Muscle of leg (tissue), 3 donors: ENCODE measurements at regions not wholly inside any gene's neighbourhood (a gene's known extent, or its start where the extent isn't known, plus 50 kb on each side); places are given as distances from the start of the nearest gene placed in this dataset.
"Not testable (repeated sequence)": the region's sequence is repeated elsewhere in the genome, so short reads cannot be mapped to it uniquely, and the experiment has no call there.

Experiments
- DNase-seq: peaks from one replicate; pipeline ENCODE4 v3.0.0; 2013
- H3K27ac ChIP-seq: one replicate; pipeline ENCODE4 v1.5.1; 2013; ENCODE audit warnings: mild to moderate bottlenecking, low read length, control low read depth
- H3K27me3 ChIP-seq: one replicate; pipeline ENCODE4 v1.6.1; 2013; ENCODE audit warnings: low read length; ENCODE audit not compliant: control insufficient read depth, insufficient read depth
- H3K36me3 ChIP-seq: one replicate; pipeline ENCODE4 v1.6.1; 2013; ENCODE audit warnings: low read length; ENCODE audit not compliant: control insufficient read depth, insufficient read depth
- H3K4me1 ChIP-seq: one replicate; pipeline ENCODE4 v1.6.1; 2013; ENCODE audit warnings: low read length; ENCODE audit not compliant: control insufficient read depth, insufficient read depth
- H3K4me3 ChIP-seq: one replicate; pipeline ENCODE4 v1.5.1; 2013; ENCODE audit warnings: low read length, control low read depth
- H3K9me3 ChIP-seq: replicated peaks from 2 replicates; pipeline ENCODE4 v1.6.1; 2013; ENCODE audit warnings: low read depth, low read length; ENCODE audit not compliant: control insufficient read depth
- WGBS: methylation state at CpG from one replicate; pipeline ENCODE4 v1.1.5; 2013; ENCODE audit warnings: missing lambda C conversion rate; ENCODE audit not compliant: insufficient coverage; 5-methylcytosine and 5-hydroxymethylcytosine counted together

DNA sequence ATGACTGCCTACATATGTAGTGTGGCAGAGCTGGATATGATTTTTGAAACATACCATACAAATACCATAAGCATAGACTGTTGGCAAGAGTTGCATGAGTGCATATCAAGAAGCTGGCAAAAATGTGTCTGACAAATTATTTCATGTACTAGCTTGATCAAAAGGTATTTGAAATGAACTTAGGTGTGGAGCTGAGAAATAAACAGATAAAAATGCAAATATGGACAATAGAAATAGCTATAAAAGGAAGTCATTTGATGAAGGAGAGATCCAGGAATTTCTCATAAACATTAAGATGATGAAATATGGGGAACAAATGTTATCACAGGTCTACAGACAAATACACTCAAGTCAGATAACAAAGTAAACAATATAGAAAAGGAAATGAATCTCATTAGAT, 609.1 kb downstream of the PTPRC start:
- Histone ChIP-seq H3K36me3 (no peaks in the 10 kb centered on the region), H3K4me1 (no peaks in the 10 kb centered on the region), H3K4me3 (no peak overlapping the region), H3K9me3 (no peaks in the 10 kb centered on the region), H3K27ac (no peak overlapping the region), H3K27me3 (no peaks in the 10 kb centered on the region)
- no peak for DNase-seq

DNA sequence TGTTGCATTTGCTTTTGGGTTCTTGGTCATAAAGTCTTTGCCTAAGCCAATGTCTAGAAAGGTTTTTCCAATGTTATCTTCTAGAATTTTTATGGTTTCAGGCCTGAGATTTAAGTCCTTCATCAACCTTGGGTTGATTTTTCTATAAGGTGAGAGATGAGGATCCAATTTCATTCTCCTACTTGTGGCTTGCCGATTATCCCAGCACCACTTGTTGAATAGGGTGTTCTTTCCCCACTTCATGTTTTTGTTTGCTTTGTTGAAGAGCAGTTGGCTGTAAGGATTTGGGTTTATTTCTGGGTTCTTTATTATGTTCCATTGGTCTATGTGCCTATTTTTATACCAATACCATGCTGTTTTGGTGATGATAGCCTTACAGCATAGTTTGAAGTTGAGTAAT, 615.2 kb downstream of the PTPRC start:
- not testable (repeated sequence) for H3K36me3 ChIP-seq, DNase-seq, H3K4me1 ChIP-seq, H3K4me3 ChIP-seq, H3K9me3 ChIP-seq, H3K27me3 ChIP-seq, H3K27ac ChIP-seq
- no CpG with 5 or more reads among the region's 1 CpG for WGBS

DNA sequence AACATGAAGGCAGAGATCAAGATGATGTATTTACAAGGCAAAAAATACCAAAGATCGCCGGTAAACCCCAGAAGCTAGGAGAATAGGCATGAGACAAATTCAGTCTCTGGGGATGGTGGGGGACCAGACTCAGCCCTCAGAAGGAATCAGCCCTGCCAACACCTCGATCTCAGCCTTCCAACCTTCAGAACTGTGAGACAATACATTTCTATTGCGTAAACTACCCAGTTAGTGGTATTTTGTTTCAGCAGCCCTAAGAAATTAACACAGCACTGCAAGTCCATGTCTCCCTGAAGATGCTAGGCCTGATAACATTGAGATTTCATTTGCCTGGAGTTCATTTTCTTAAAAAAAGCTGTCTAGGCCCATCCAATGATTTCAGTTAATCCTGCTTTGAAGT, 622.5 kb downstream of the PTPRC start:
- no peaks in the 10 kb centered on the region for H3K27me3 ChIP-seq
- no peak for DNase-seq
- no peak overlapping the region for H3K27ac ChIP-seq
- no peaks in the 10 kb centered on the region for H3K36me3 ChIP-seq
- no peaks in the 10 kb centered on the region for H3K4me1 ChIP-seq
- H3K4me3 ChIP-seq, result no peak overlapping the region
- 95% methylated on average over 3 of the region's 4 CpGs for WGBS
- H3K9me3 ChIP-seq, result no peaks in the 10 kb centered on the region

DNA sequence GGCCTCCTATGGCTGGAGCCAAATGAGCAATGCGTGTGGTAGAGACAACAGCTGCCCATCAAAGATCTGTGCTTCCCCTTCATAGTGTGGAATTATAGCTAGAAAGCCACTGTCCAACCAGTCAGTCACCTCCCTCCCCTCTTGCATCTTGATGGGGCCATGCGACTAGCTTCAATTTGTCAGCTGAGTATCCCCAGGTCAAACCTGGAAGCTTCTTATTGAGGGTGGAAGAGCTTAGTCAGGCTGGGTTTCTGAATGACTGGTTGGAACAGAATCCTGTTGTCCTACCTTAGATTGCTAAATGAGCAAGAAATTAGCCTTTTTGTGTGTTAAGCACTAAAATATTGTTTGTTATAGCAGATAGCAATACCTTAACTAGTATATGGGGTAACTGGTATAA, 625.4 kb downstream of the PTPRC start:
- no CpG with 5 or more reads among the region's 2 CpGs for WGBS
- Histone ChIP-seq H3K4me1 (no peaks in the 10 kb centered on the region), H3K27ac (no peak overlapping the region)

DNA sequence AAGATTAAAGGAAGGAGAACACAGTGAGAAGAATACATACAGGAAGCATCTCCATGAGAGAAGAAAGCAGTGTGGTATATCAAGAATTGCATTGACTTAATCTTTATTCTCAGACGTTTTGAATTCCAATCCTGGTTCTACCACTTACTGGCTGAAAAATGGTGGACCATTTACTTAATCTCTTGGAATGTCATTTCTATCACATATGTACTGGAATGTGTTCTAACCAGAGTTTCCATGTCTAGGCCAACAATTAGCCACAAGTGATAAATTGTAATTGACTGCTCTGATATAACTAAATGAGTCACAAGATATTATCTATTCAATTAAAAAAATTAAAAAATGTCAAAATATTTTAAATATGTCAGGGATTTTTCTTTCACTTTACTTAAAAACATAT, 626.1 kb downstream of the PTPRC start:
- no CpG with 5 or more reads among the region's 1 CpG for WGBS

More for the DNA sequence above, 625.4 kb downstream of the PTPRC start:
- H3K9me3 ChIP-seq, result no peaks in the 10 kb centered on the region
- no peaks in the 10 kb centered on the region for H3K36me3 ChIP-seq
- no peaks in the 10 kb centered on the region for H3K27me3 ChIP-seq
- H3K4me3 ChIP-seq, result no peak overlapping the region
- no peak for DNase-seq

DNA sequence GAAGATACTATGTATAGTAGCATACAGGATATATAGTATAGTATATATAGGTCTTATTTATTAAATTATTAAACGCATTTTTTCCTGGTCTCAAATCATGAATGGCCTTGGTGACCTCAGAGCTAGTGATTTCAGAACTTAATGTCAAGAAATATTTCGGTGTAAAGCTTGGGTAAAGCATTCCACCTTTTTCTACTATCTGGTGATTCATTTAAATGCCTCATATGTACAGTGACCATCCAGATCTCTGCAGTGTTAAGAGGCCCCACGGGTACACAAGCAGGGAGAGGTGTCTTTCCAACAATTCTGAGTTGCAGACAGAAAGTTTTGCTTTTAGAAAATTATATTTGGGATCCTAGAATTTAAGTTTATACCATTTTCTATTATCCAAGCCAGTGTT, 626.5 kb downstream of the PTPRC start:
- no CpG with 5 or more reads among the region's 3 CpGs for WGBS

More for the DNA sequence above, 626.1 kb downstream of the PTPRC start:
- no peak overlapping the region for H3K4me3 ChIP-seq
- no peaks in the 10 kb centered on the region for H3K36me3 ChIP-seq
- DNase-seq, result no peak
- H3K27ac ChIP-seq, result no peak overlapping the region
- no peaks in the 10 kb centered on the region for H3K27me3 ChIP-seq
- H3K9me3 ChIP-seq, result no peaks in the 10 kb centered on the region
- H3K4me1 ChIP-seq, result no peaks in the 10 kb centered on the region

DNA sequence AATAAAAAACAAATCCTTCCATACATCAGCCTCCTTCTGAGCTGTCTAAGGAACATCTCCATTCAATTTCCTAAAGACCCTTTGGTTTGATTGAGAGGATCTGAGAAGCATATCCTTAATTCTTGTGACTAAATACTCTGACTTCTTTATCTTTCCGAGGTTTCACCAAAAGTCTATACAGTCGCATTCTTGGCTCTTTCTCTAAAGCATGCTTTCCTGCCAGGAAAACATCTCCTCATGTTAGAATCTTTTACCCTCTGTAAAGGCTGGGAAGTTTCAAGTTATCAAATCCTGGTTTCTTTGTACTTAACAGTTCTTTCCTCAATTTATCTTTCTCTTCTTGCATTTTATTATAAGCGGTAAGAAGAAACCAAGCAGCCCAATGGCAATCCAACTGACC, 630.4 kb downstream of the PTPRC start:
- Histone ChIP-seq H3K9me3 (no peaks in the 10 kb centered on the region), H3K27me3 (no peaks in the 10 kb centered on the region), H3K27ac (no peak overlapping the region), H3K36me3 (no peaks in the 10 kb centered on the region), H3K4me1 (peaks cover 8% of the 10 kb centered on the region), H3K4me3 (no peak overlapping the region)
- no peak for DNase-seq
- 80% methylated on average over 3 of the region's 3 CpGs for WGBS

More for the DNA sequence above, 626.5 kb downstream of the PTPRC start:
- Histone ChIP-seq H3K4me3 (no peak overlapping the region), H3K36me3 (no peaks in the 10 kb centered on the region), H3K27ac (no peak overlapping the region), H3K27me3 (no peaks in the 10 kb centered on the region), H3K4me1 (no peaks in the 10 kb centered on the region), H3K9me3 (no peaks in the 10 kb centered on the region)
- no peak for DNase-seq

DNA sequence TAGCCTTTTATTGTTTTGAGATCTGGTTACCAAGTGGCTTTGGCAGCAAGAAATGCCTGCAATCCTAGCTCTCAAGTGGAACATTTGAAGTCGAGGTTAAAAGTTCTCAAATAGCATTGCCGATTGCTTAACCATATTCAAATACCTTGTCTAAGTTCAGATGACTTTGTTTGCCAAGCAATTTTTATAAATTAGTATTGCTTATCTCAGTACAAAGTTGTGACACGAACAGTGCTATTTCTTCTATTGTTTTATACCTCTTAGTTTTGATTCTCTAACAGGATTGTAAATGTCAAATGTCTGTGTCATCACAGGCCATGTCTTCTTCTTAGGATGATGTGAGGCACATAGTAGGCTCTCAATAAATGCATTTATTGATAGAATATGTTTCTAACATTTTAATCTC, 633.3 kb downstream of the PTPRC start:
- H3K36me3 ChIP-seq, result no peaks in the 10 kb centered on the region
- peaks cover 8% of the 10 kb centered on the region for H3K4me1 ChIP-seq
- DNase-seq, result peak; percentile 71
- WGBS, result no CpG with 5 or more reads among the region's 3 CpGs
- no peaks in the 10 kb centered on the region for H3K27me3 ChIP-seq
- H3K27ac ChIP-seq, result peak overlapping the region; percentile 69
- no peaks in the 10 kb centered on the region for H3K9me3 ChIP-seq
- H3K4me3 ChIP-seq, result no peak overlapping the region

DNA sequence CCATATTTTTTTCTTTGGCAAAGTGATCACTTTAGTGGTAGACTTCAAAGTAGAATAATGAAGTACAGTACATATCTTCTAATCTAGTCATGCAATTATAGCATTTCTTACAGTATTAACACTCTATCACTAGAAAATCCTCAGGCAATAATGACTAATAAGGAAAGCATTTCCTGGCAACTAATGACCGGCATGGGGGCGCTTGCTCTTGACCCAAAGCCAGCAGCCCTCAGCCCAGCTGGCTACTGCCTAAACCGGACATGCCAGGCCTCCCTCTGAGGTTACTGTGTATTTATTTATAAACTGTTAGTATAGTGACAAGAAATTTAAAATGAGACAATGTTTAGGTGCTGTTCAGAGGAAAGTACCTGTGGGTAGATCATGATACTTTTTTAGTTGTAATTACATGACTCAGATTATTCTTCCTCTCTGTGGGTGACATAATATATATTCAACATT, 633.8 kb downstream of the PTPRC start:
- WGBS, result no CpG with 5 or more reads among the region's 3 CpGs
- no peak overlapping the region for H3K4me3 ChIP-seq
- H3K9me3 ChIP-seq, result no peaks in the 10 kb centered on the region
- DNase-seq, result peak; percentile 73
- H3K4me1 ChIP-seq, result peaks cover 8% of the 10 kb centered on the region
- H3K36me3 ChIP-seq, result no peaks in the 10 kb centered on the region
- peak overlapping the region; percentile 69 for H3K27ac ChIP-seq
- H3K27me3 ChIP-seq, result no peaks in the 10 kb centered on the region

DNA sequence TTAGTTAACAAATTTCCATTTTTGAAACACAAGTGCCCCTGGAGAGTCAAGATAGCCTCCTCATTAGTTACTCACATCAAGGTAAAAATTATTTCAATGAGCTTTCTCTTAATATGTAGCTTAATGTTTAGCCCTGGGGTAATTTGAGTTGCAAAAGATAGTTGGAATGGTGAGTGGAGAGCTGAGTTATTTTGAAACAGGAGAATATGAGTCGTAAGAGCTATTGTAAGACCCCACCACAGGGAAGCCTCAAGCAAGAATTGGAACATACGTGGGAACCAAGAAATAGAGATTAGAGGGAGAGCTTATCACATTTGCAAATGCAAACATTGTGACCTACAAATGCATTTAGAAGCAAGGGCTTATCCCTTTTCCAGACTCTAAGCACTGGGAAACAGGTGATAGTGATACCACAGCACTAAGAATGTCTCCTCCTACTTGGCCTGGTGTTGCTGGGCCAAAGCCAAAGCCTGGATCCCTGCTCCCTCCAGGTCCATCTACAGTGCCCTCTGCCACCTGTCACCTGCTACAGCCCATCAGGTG, 635.1 kb downstream of the PTPRC start:
- no peak overlapping the region for H3K4me3 ChIP-seq
- no peak overlapping the region for H3K27ac ChIP-seq
- H3K27me3 ChIP-seq, result no peaks in the 10 kb centered on the region
- H3K4me1 ChIP-seq, result peaks cover 8% of the 10 kb centered on the region
- 20% methylated on average over 1 of the region's 2 CpGs for WGBS
- H3K9me3 ChIP-seq, result no peaks in the 10 kb centered on the region
- peak; percentile 71 for DNase-seq
- H3K36me3 ChIP-seq, result no peaks in the 10 kb centered on the region

DNA sequence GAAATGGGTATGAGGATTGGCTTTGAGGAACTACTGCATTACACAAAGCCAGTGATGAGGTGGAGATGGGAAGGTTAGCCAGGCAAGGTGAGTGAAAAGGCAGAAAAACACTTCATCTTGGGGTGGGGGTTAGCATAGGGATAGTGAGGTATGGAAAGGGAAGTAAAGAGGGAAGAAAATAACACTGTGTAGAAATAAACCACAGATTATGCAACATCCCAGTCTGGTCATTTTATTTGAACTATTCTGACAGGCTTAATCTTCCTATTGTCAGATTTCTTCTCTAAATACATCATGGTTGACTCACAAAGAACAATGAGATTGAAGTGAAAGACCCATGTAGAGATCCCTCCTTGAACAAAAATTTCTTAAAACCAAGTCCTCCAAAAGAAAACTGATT, 640.2 kb downstream of the PTPRC start:
- no peak overlapping the region for H3K4me3 ChIP-seq
- H3K27ac ChIP-seq, result no peak overlapping the region
- DNase-seq, result no peak
- no peaks in the 10 kb centered on the region for H3K27me3 ChIP-seq
- H3K9me3 ChIP-seq, result no peaks in the 10 kb centered on the region
- no peaks in the 10 kb centered on the region for H3K36me3 ChIP-seq
- peaks cover 2% of the 10 kb centered on the region for H3K4me1 ChIP-seq
